Liver (tissue), 8 donors: ENCODE measurements at regions not wholly inside any gene's neighbourhood (a gene's known extent, or its start where the extent isn't known, plus 50 kb on each side); places are given as distances from the start of the nearest gene placed in this dataset.

ENCODE experiments used
- DNase-seq: peaks from one replicate; pipeline ENCODE4 v3.0.0-alpha.2; 2017; ENCODE audit warnings: low spot score
- H3K27ac ChIP-seq, 2 donors: one replicate each; pipeline ENCODE4 v1.7.0; 2013; ENCODE audit warnings: inconsistent platforms in 2 of 2, low read length in 2 of 2, control low read depth in 1 of 2, low read depth in 1 of 2, mild to moderate bottlenecking in 1 of 2
- H3K27me3 ChIP-seq, 4 donors: one replicate each; pipeline versions ENCODE4 v1.6.1 to v1.7.0; 2013; ENCODE audit warnings: low read length in 3 of 4, inconsistent platforms in 1 of 4, mild to moderate bottlenecking in 1 of 4, moderate library complexity in 1 of 4; ENCODE audit not compliant: control insufficient read depth in 4 of 4, insufficient read depth in 4 of 4
- H3K36me3 ChIP-seq, 4 donors: one replicate each; pipeline versions ENCODE4 v1.6.1 to v1.7.0; 2013; ENCODE audit warnings: low read length in 3 of 4, mild to moderate bottlenecking in 3 of 4, low read depth in 1 of 4, moderate library complexity in 1 of 4; ENCODE audit not compliant: control insufficient read depth in 4 of 4, insufficient read depth in 3 of 4
- H3K4me1 ChIP-seq, 4 donors: one replicate each; pipeline versions ENCODE4 v1.6.1 to v1.7.0; 2013; ENCODE audit warnings: low read length in 3 of 4, mild to moderate bottlenecking in 3 of 4, moderate library complexity in 1 of 4; ENCODE audit not compliant: control insufficient read depth in 4 of 4, insufficient read depth in 4 of 4
- H3K4me3 ChIP-seq, 3 donors: one replicate each; pipeline versions ENCODE4 v1.6.1 to v1.7.0; 2013; ENCODE audit warnings: low read length in 3 of 3, control low read depth in 1 of 3, low read depth in 1 of 3, mild to moderate bottlenecking in 1 of 3
- H3K9ac ChIP-seq, 2 donors: one replicate each; pipeline ENCODE4 v1.7.0; 2013; ENCODE audit warnings: low read length in 2 of 2, mild to moderate bottlenecking in 2 of 2, moderate library complexity in 2 of 2, control low read depth in 1 of 2, low read depth in 1 of 2
- H3K9me3 ChIP-seq, 4 donors: one replicate each; pipeline versions ENCODE4 v1.6.1 to v1.7.0; 2013; ENCODE audit warnings: low read length in 3 of 4; ENCODE audit not compliant: control insufficient read depth in 4 of 4
- ATF3 ChIP-seq: IDR thresholded peaks from 2 replicates; pipeline ENCODE4 v1.6.1; 2016; ENCODE audit warnings: antibody characterized with exemption
- CTCF ChIP-seq: fragments of 150-350 bp; IDR thresholded peaks from 2 replicates; pipeline ENCODE4 v1.5.1; 2017; ENCODE audit warnings: improper control_type of control experiment, low read depth, low read length; ENCODE audit not compliant: missing input control
- EGR1 ChIP-seq, 2 donors: IDR thresholded peaks; 2 replicates each; pipeline ENCODE4 v1.6.1; 2016 to 2018; ENCODE audit warnings: antibody characterized with exemption in 2 of 2, low read depth in 2 of 2
- FOXA2 ChIP-seq: IDR thresholded peaks from 2 replicates; pipeline ENCODE4 v1.6.1; 2016; ENCODE audit warnings: antibody characterized with exemption
- GABPA ChIP-seq, 2 donors: IDR thresholded peaks in 1 of 2; conservative IDR thresholded peaks in 1 of 2; 2 replicates each; pipeline ENCODE4 v1.6.1; 2016; ENCODE audit warnings: antibody characterized with exemption in 2 of 2, mild to moderate bottlenecking in 1 of 2, moderate library complexity in 1 of 2
- HNF4A ChIP-seq, 2 donors: conservative IDR thresholded peaks; 2 replicates each; pipeline ENCODE4 v1.6.1; 2016; ENCODE audit warnings: antibody characterized with exemption in 2 of 2, mild to moderate bottlenecking in 2 of 2
- HNF4G ChIP-seq: IDR thresholded peaks from 2 replicates; pipeline ENCODE4 v1.6.1; 2016; ENCODE audit warnings: antibody characterized with exemption
- JUND ChIP-seq, 2 donors: IDR thresholded peaks; 2 replicates each; pipeline ENCODE4 v1.6.1; 2016; ENCODE audit warnings: antibody characterized with exemption in 2 of 2
- NR2F2 ChIP-seq: IDR thresholded peaks from 2 replicates; pipeline ENCODE4 v1.6.1; 2016; ENCODE audit warnings: antibody characterized with exemption
- RAD21 ChIP-seq, 2 donors: IDR thresholded peaks; 2 replicates each; pipeline ENCODE4 v1.6.1; 2016; ENCODE audit warnings: antibody characterized with exemption in 2 of 2, mild to moderate bottlenecking in 2 of 2
- RXRA ChIP-seq, 2 donors: IDR thresholded peaks; 2 replicates each; pipeline ENCODE4 v1.6.1; 2017 to 2018; ENCODE audit warnings: antibody characterized with exemption in 2 of 2, mild to moderate bottlenecking in 1 of 2
- TAF1 ChIP-seq: conservative IDR thresholded peaks from 2 replicates; pipeline ENCODE4 v1.6.1; 2016; ENCODE audit warnings: antibody characterized with exemption, mild to moderate bottlenecking
- YY1 ChIP-seq: IDR thresholded peaks from 2 replicates; pipeline ENCODE4 v1.6.1; 2016; ENCODE audit warnings: antibody characterized with exemption, mild to moderate bottlenecking
- ZBTB33 ChIP-seq: IDR thresholded peaks from 2 replicates; pipeline ENCODE4 v1.6.1; 2016; ENCODE audit warnings: antibody characterized with exemption
- WGBS: extraction: QIAGEN DNeasy Blood & Tissue Kit; methylation state at CpG from one replicate; pipeline ENCODE4 v1.1.7; 2013; 5-methylcytosine and 5-hydroxymethylcytosine counted together
- TF ChIP-seq, protein P1 (sequence below): IDR thresholded peaks from 2 replicates; pipeline ENCODE4 v1.6.1; 2016; ENCODE audit warnings: antibody characterized with exemption
- donor health status: healthy.
- donor health status: healthy.
- donor health status: healthy.
- donor health status: healthy.
- donor health status: healthy.

DNA sequence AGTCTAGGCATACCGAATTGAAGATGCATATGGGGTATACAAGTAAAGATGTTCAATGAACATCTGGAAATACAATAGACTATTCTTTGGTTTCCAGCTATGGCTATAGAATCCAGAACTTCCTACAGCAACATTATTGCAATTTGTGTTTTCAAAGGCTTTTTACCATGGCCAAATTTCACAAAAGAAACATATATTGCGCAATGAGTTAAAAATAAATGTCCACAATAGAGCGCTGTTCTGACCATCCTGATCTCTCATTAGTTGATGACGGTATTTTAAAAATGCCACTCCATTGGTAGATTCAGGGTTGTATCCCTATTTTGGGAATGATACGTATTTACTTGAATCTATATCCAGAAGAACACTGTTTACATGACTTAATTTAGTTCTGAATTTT, 139.2 kb downstream of the LINC00632 start:
- peaks cover 0 to 3% (median under 1%) of the 10 kb centered on the region in 4 donors for H3K27me3 ChIP-seq
- DNase-seq: no peak
- no peak overlapping the region for H3K9ac ChIP-seq
- no peak overlapping the region for H3K4me3 ChIP-seq
- no peak overlapping the region for H3K27ac ChIP-seq
- no peaks in the 10 kb centered on the region for H3K9me3 ChIP-seq
- no peaks in the 10 kb centered on the region for H3K36me3 ChIP-seq
- 85% methylated on average over 5 of the region's 5 CpGs for WGBS
- TF ChIP-seq ZBTB33: no peak
- no peak for TF ChIP-seq ATF3
- TF ChIP-seq CTCF: no peak
- TF ChIP-seq RAD21 (IDR thresholded peaks at IDR 0.05): no peak
- no peak for TF ChIP-seq HNF4A (conservative IDR thresholded peaks at IDR 0.05)
- H3K4me1 ChIP-seq: no peaks in the 10 kb centered on the region

GRCh38 chrX:140860718-140861117, 141.7 kb upstream of the SPANXB1 start:
- Histone ChIP-seq H3K4me3 (no peak overlapping the region), H3K9ac (no peak overlapping the region), H3K27me3 (peaks cover 0 to 6% (median 0%) of the 10 kb centered on the region in 4 donors), H3K36me3 (no peaks in the 10 kb centered on the region), H3K27ac (no peak overlapping the region), H3K9me3 (no peaks in the 10 kb centered on the region), H3K4me1 (no peaks in the 10 kb centered on the region)
- TF ChIP-seq NR2F2 (no peak), JUND (IDR thresholded peaks at IDR 0.05) (no peak), FOXA2 (no peak), TAF1 (no peak), HNF4G (no peak), ATF3 (no peak), CTCF (no peak), GABPA (IDR thresholded peaks at IDR 0.05 in 1 of 2, conservative IDR thresholded peaks at IDR 0.05 in 1 of 2) (no peak), RXRA (IDR thresholded peaks at IDR 0.05) (no peak), RAD21 (IDR thresholded peaks at IDR 0.05) (no peak), EGR1 (IDR thresholded peaks at IDR 0.05; ENCODE audit: low read depth in 2 of 2) (no peak), YY1 (no peak)
- TF ChIP-seq, protein P1, sequence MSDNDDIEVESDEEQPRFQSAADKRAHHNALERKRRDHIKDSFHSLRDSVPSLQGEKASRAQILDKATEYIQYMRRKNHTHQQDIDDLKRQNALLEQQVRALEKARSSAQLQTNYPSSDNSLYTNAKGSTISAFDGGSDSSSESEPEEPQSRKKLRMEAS: no peak
- DNase-seq: no peak
- 92% methylated on average over 9 of the region's 9 CpGs for WGBS
